ENCODE measurements at regions not wholly inside any gene's neighbourhood (a gene's known extent, or its start where the extent isn't known, plus 50 kb on each side); places are given as distances from the start of the nearest gene placed in this dataset.

DNA sequence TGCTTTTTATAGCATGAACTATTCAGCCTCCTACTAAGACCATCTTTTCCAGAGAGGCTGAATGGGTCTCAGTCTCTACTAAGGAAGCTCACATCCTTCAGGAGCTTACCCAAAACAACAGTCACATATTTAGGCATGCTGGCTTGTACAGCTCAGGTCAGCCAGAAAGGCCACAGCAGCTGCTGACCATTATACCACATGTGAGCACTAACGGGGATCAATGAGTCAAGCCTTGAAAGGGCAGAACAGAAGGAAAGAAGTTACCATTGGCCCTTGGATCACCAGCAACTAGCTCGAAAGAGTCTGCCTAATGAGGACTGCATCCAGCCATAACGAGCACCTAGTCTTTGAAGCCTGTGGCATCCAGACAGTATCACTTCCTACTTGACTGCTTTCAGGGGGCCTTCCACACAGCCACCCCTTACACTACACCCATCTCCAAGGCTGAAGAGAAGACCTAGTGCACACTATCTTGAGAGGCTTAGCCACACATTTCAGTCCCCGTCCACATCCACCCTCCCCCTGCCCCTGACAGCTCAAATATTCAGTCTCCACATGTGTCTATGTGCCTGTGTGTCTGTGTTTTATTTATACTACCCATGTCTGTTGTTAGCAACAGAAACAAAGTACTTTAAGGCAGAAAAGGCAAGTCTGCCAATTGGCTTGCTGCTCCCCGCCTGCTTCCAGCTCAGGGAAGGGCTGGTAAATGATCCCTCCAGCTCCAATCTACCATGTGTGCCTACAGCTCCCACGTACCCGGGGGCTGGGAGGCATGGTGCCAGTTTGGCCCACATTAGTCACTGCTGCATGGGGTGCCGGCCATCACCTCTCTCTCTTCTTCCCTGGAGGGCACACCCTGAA lies 95.5 kb downstream of the RPL27A start:
- peaks cover 0 to 53% (median 0%) of the 10 kb centered on the region in 4 donors for H3K4me1 ChIP-seq
- no peak for DNase-seq

GRCh38 chr11:8779107-8779506 lies 96.5 kb downstream of the RPL27A start:
- Histone ChIP-seq H3K27ac (peak overlapping the region in 3 of 4 donors; percentile 30 to 79 (median 55)), H3K9me3 (no peaks in the 10 kb centered on the region), H3K27me3 (no peaks in the 10 kb centered on the region), H3K4me3 (no peak overlapping the region), H3K4me1 (peaks cover 0 to 51% (median 0%) of the 10 kb centered on the region in 4 donors), H3K36me3 (no peaks in the 10 kb centered on the region)
- DNase-seq, result no peak
- TF ChIP-seq POLR2A (IDR thresholded peaks at IDR 0.05), result no peak
- no peak for TF ChIP-seq CTCF (IDR thresholded peaks at IDR 0.05)

More for the DNA sequence above, 95.5 kb downstream of the RPL27A start:
- no peak for TF ChIP-seq POLR2A (IDR thresholded peaks at IDR 0.05)
- no peak for TF ChIP-seq CTCF (IDR thresholded peaks at IDR 0.05)
- Histone ChIP-seq H3K36me3 (no peaks in the 10 kb centered on the region), H3K9me3 (no peaks in the 10 kb centered on the region), H3K4me3 (no peak overlapping the region), H3K27ac (peak overlapping the region; percentile 30 to 79 (median 54)), H3K27me3 (no peaks in the 10 kb centered on the region)

GRCh38 chr11:8779732-8780131 lies 97.1 kb downstream of the RPL27A start:
- Histone ChIP-seq H3K36me3 (no peaks in the 10 kb centered on the region), H3K4me3 (no peak overlapping the region), H3K27me3 (no peaks in the 10 kb centered on the region), H3K27ac (peak overlapping the region in 1 of 4 donors; percentile 79), H3K9me3 (no peaks in the 10 kb centered on the region), H3K4me1 (peaks cover 0 to 46% (median 0%) of the 10 kb centered on the region in 4 donors)
- no peak for DNase-seq
- TF ChIP-seq CTCF (IDR thresholded peaks at IDR 0.05) (no peak), POLR2A (IDR thresholded peaks at IDR 0.05) (no peak)

- no peaks in the 10 kb centered on the region for H3K9me3 ChIP-seq
- no peaks in the 10 kb centered on the region for H3K27me3 ChIP-seq
- no peak overlapping the region for H3K4me3 ChIP-seq
- H3K36me3 ChIP-seq, result no peaks in the 10 kb centered on the region
- H3K4me1 ChIP-seq, result peaks cover 0 to 35% (median 0%) of the 10 kb centered on the region in 4 donors
- TF ChIP-seq POLR2A (IDR thresholded peaks at IDR 0.05) (no peak), CTCF (IDR thresholded peaks at IDR 0.05) (no peak)
- H3K27ac ChIP-seq, result peak overlapping the region in 2 of 4 donors; percentile 23 to 58
- no peak for DNase-seq
Observed at GRCh38 chr11:8784954-8785353, 102.4 kb downstream of the RPL27A start.

DNA sequence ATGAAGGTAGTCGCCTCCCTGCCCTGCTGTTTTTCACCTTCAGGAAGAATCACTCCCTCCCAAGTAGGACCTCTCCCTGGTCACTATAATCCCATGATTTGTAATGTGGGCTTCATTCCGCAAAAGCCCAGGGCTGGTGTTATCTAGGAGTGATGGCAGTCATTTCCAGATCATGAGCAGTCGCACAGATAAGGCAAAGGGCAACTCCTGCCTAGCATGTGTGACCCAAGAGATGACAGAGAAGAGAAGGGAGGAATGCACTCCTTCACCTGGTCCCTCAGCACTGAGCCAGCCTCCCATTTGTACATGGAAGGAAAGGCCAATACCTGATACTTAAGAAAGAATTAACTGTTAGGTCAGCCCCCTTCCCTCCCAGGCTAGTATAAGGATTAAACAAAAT lies 102.9 kb downstream of the RPL27A start:
- H3K27me3 ChIP-seq, result no peaks in the 10 kb centered on the region
- no peak for DNase-seq
- peak overlapping the region in 2 of 4 donors; percentile 23 to 58 for H3K27ac ChIP-seq
- H3K4me3 ChIP-seq, result no peak overlapping the region
- TF ChIP-seq POLR2A (IDR thresholded peaks at IDR 0.05) (no peak), CTCF (IDR thresholded peaks at IDR 0.05) (no peak)
- H3K9me3 ChIP-seq, result no peaks in the 10 kb centered on the region
- peaks cover 0 to 40% (median 0%) of the 10 kb centered on the region in 4 donors for H3K4me1 ChIP-seq
- H3K36me3 ChIP-seq, result no peaks in the 10 kb centered on the region
